ENCODE measurements at regions not wholly inside any gene's neighbourhood (a gene's known extent, or its start where the extent isn't known, plus 50 kb on each side); places are given as distances from the start of the nearest gene placed in this dataset.

GRCh38 chr5:143581649-143582048, 178.2 kb upstream of the NR3C1 start:
- DNase-seq, result no peak

GRCh38 chr5:143581147-143581546, 177.7 kb upstream of the NR3C1 start:
- DNase-seq, result no peak

- peak; percentile 80 to 95 (median 87) for DNase-seq
Measured at GRCh38 chr5:143576711-143577484, 173.4 kb upstream of the NR3C1 start.

GRCh38 chr5:143575286-143575685, 171.8 kb upstream of the NR3C1 start:
- no peak for DNase-seq

GRCh38 chr5:143574236-143574635, 170.8 kb upstream of the NR3C1 start:
- DNase-seq, result peak in 2 of 3 donors; percentile 37 to 41

GRCh38 chr5:143573568-143574170, 170.2 kb upstream of the NR3C1 start:
- peak; percentile 69 to 87 (median 84) for DNase-seq

- no peak for DNase-seq
Measured at GRCh38 chr5:143572671-143573070, 169.2 kb upstream of the NR3C1 start.

GRCh38 chr5:143571642-143572624, 168.4 kb upstream of the NR3C1 start:
- DNase-seq, result no peak

GRCh38 chr5:143570989-143571388, 167.5 kb upstream of the NR3C1 start:
- DNase-seq, result no peak

GRCh38 chr5:143569722-143570567, 166.5 kb upstream of the NR3C1 start:
- no peak for DNase-seq

GRCh38 chr5:143569213-143569701, 165.8 kb upstream of the NR3C1 start:
- no peak for DNase-seq

GRCh38 chr5:143567583-143568504, 164.4 kb upstream of the NR3C1 start:
- no peak for DNase-seq

GRCh38 chr5:143566139-143566538, 162.7 kb upstream of the NR3C1 start:
- DNase-seq, result no peak

- peak; percentile 71 to 95 (median 93) for DNase-seq
Measured at GRCh38 chr5:143564417-143564816, 160.9 kb upstream of the NR3C1 start.

- peak in 1 of 3 donors; percentile 41 for DNase-seq
Measured at GRCh38 chr5:143562935-143563334, 159.4 kb upstream of the NR3C1 start.

- DNase-seq, result no peak
Measured at GRCh38 chr5:143561219-143561618, 157.7 kb upstream of the NR3C1 start.

GRCh38 chr5:143560378-143560777, 156.9 kb upstream of the NR3C1 start:
- no peak for DNase-seq

GRCh38 chr5:143559586-143560109, 156.2 kb upstream of the NR3C1 start:
- DNase-seq, result no peak

- no peak for DNase-seq
Measured at GRCh38 chr5:143558048-143558447, 154.6 kb upstream of the NR3C1 start.

- DNase-seq, result peak; percentile 54 to 95 (median 93)
Measured at GRCh38 chr5:143557061-143557818, 153.8 kb upstream of the NR3C1 start.
